K562 (cell line): ENCODE measurements at regions not wholly inside any gene's neighbourhood (a gene's known extent, or its start where the extent isn't known, plus 50 kb on each side); places are given as distances from the start of the nearest gene placed in this dataset.

ENCODE experiments used
- ATAC-seq: fragments of 200-7000 bp; cut with Tn5 transposase; 3 replicates; pipeline ENCODE4 v1.9.1; 2020; ENCODE audit warnings: moderate library complexity
- BruUV-seq: library from RNA; stranded (reverse); fragments of 400-500 nt; replicated peaks from 2 replicates; lab custom pipeline; 2021; lab: Mats Ljungman, UMichigan
- CTCF ChIA-PET: fragments of 300-600 bp; formaldehyde crosslinking; extraction: SDS; loops from one replicate; lab custom pipeline; 2021; ENCODE audit warnings: low intra/inter-chr PET ratio; lab: Yijun Ruan, JAX
- POLR2A ChIA-PET: fragments of 300-600, 350-650 bp; sonication (Branson Sonifier 250); formaldehyde crosslinking; extraction: SDS; loops from one replicate; lab custom pipeline; 2021; ENCODE audit warnings: antibody characterized with exemption, inconsistent platforms; lab: Yijun Ruan, JAX
- DNase-seq, 4 experiments: peaks; one replicate each; pipeline versions ENCODE4 v3.0.0 to v3.0.0-alpha.2; 2011 to 2018; ENCODE audit warnings: low spot score in 3 of 4, mixed read lengths in 3 of 4; ENCODE audit errors: extremely low read depth in 1 of 4
- FAIRE-seq: peaks from 2 replicates; lab custom pipeline; 2011; peaks lifted over from hg19 to GRCh38; lab: Jason Lieb, UNC
- H2AFZ ChIP-seq: 2 replicates; pipeline ENCODE4 v1.6.0; 2011; ENCODE audit warnings: low read depth, low read length, control low read depth, inconsistent platforms
- H3K27ac ChIP-seq: fragments of 200-600 bp; 3 replicates; pipeline ENCODE4 v1.8.0; 2011; ENCODE audit warnings: low read depth, mild to moderate bottlenecking, control low read depth, inconsistent platforms, low read length, moderate library complexity, mixed read lengths; ENCODE audit errors: extremely low read depth
- H3K27me3 ChIP-seq, 2 experiments: fragments of 300-600 bp in 1 of 2; 2 replicates in 1 of 2; 3 replicates in 1 of 2; pipeline versions ENCODE4 v1.6.0 to v1.8.0; 2011; ENCODE audit warnings: inconsistent platforms in 2 of 2, low read length in 2 of 2, mild to moderate bottlenecking in 1 of 2, mixed read lengths in 1 of 2, moderate library complexity in 1 of 2; ENCODE audit not compliant: control insufficient read depth in 2 of 2, insufficient read depth in 2 of 2
- H3K36me3 ChIP-seq: fragments of 300-600 bp; 3 replicates; pipeline ENCODE4 v1.8.0; 2011; ENCODE audit warnings: mild to moderate bottlenecking, low read length, inconsistent platforms; ENCODE audit not compliant: control insufficient read depth, insufficient read depth
- H3K4me1 ChIP-seq, 2 experiments: fragments of 200-600 bp in 1 of 2; replicated peaks in 1 of 2; 2 replicates in 1 of 2; 3 replicates in 1 of 2; pipeline versions ENCODE4 v1.5.1 to v1.8.0; 2011; ENCODE audit warnings: inconsistent platforms in 2 of 2, low read length in 2 of 2, mild to moderate bottlenecking in 1 of 2, mixed read lengths in 1 of 2, moderate library complexity in 1 of 2; ENCODE audit not compliant: control insufficient read depth in 2 of 2, insufficient read depth in 2 of 2
- H3K4me2 ChIP-seq: 2 replicates; pipeline ENCODE4 v1.6.1; 2011; ENCODE audit warnings: low read length, control low read depth, inconsistent platforms, mixed read lengths; ENCODE audit not compliant: insufficient read depth
- H3K4me3 ChIP-seq: fragments of 200-600 bp; sonication (generic), shearing (Covaris generic); 2 replicates; pipeline ENCODE4 v1.5.1; 2016; ENCODE audit warnings: control low read depth, inconsistent platforms
- H3K79me2 ChIP-seq: fragments of 200-600 bp; 3 replicates; pipeline ENCODE4 v1.8.0; 2011; ENCODE audit warnings: low read length, inconsistent platforms; ENCODE audit not compliant: control insufficient read depth, insufficient read depth
- H3K9ac ChIP-seq, 2 experiments: 2 replicates each; pipeline versions ENCODE4 v1.6.0 to v1.6.1; 2011; ENCODE audit warnings: low read depth in 2 of 2, low read length in 2 of 2, control low read depth in 1 of 2, inconsistent platforms in 1 of 2, mild to moderate bottlenecking in 1 of 2, mixed read lengths in 1 of 2; ENCODE audit not compliant: insufficient read depth in 1 of 2
- H3K9me1 ChIP-seq: one replicate; pipeline ENCODE4 v1.6.0; 2011; ENCODE audit warnings: inconsistent platforms, mild to moderate bottlenecking, low read length, moderate library complexity; ENCODE audit not compliant: control insufficient read depth, insufficient read depth
- H3K9me3 ChIP-seq: replicated peaks from 2 replicates; pipeline ENCODE4 v1.5.1; 2011; ENCODE audit warnings: low read depth, low read length, inconsistent platforms; ENCODE audit not compliant: control insufficient read depth, insufficient read depth
- H4K20me1 ChIP-seq: replicated peaks from 2 replicates; pipeline ENCODE4 v1.6.1; 2011; ENCODE audit warnings: low read length, inconsistent platforms, mixed read lengths; ENCODE audit not compliant: control insufficient read depth, insufficient read depth
- ETS2 ChIP-seq: IDR thresholded peaks from 2 replicates; pipeline ENCODE4 v1.6.1; 2016; ENCODE audit warnings: borderline replicate concordance, missing genetic modification characterization, mild to moderate bottlenecking, moderate library complexity, missing compliant biosample characterization; ENCODE audit not compliant: poor library complexity, severe bottlenecking
- ILK ChIP-seq: fragments of 450-650 bp; IDR thresholded peaks from 2 replicates; pipeline ENCODE4 v1.6.1; 2016; ENCODE audit warnings: missing genetic modification characterization, low read depth, mild to moderate bottlenecking, missing compliant biosample characterization, moderate library complexity, borderline replicate concordance
- KAT7 ChIP-seq: sonication (generic); formaldehyde crosslinking; IDR thresholded peaks from 2 replicates; pipeline ENCODE4 v1.8.0; 2022; ENCODE audit warnings: missing genetic modification reagents, mild to moderate bottlenecking, borderline replicate concordance
- MAFK ChIP-seq: IDR thresholded peaks from 2 replicates; pipeline ENCODE4 v1.6.1; 2011; ENCODE audit warnings: low read length, improper control_type of control experiment
- NKRF ChIP-seq: fragments of 450-650 bp; IDR thresholded peaks from 2 replicates; pipeline ENCODE4 v1.6.1; 2016; ENCODE audit warnings: borderline replicate concordance
- SAP30 ChIP-seq: fragments of 200-600 bp; sonication (generic); IDR thresholded peaks from 2 replicates; pipeline ENCODE4 v1.6.1; 2012; ENCODE audit warnings: borderline replicate concordance, low read depth, mild to moderate bottlenecking, moderate library complexity, low read length, control low read depth, inconsistent platforms; ENCODE audit not compliant: insufficient read depth, poor library complexity, severe bottlenecking
- SMAD2 ChIP-seq: fragments of 150-350 bp; IDR thresholded peaks from 2 replicates; pipeline ENCODE4 v1.6.1; 2014; ENCODE audit warnings: low read depth, mild to moderate bottlenecking, low read length
- SMAD4 ChIP-seq: fragments of 250-450 bp; sonication (Bioruptor Pico); conservative IDR thresholded peaks from 2 replicates; pipeline ENCODE4 v1.8.0; 2021; ENCODE audit warnings: inconsistent platforms, mild to moderate bottlenecking, moderate library complexity
- SMARCB1 ChIP-seq: IDR thresholded peaks from 2 replicates; pipeline ENCODE4 v1.6.1; 2011; ENCODE audit warnings: improper control_type of control experiment, low read depth; ENCODE audit not compliant: insufficient read length
- SP2 ChIP-seq: IDR thresholded peaks from 2 replicates; pipeline ENCODE4 v1.6.1; 2011; ENCODE audit warnings: mild to moderate bottlenecking, low read depth, low read length, moderate library complexity; ENCODE audit not compliant: poor library complexity, severe bottlenecking; ENCODE audit errors: extremely low read depth
- STAG1 ChIP-seq: sonication (generic); formaldehyde crosslinking; IDR thresholded peaks from 2 replicates; pipeline ENCODE4 v1.5.0; 2020; ENCODE audit warnings: missing genetic modification reagents, borderline replicate concordance
- ZNF280A ChIP-seq: fragments of 450-650 bp; IDR thresholded peaks from 2 replicates; pipeline ENCODE4 v1.6.1; 2018; ENCODE audit warnings: mild to moderate bottlenecking, low read depth; ENCODE audit not compliant: partially characterized antibody
- WGBS: fragments of 100-300 bp; shearing (Covaris generic); methylation state at CpG from one replicate; pipeline ENCODE4 v1.1.6; 2016; ENCODE audit warnings: low coverage, mixed read lengths; ENCODE audit not compliant: insufficient coverage; ENCODE audit errors: missing lambda C conversion rate; 5-methylcytosine and 5-hydroxymethylcytosine counted together
- in situ Hi-C: fragments of 300-500 bp; cut with MboI; formaldehyde crosslinking; loops from 4 replicates; pipeline ENCODE4 v1.15.0; 2018; ENCODE audit warnings: inconsistent platforms, mixed read lengths
- intact Hi-C: fragments of 100-400 bp; cut with micrococcal nuclease; formaldehyde crosslinking; loops from 2 replicates; pipeline ENCODE4 v1.14.2; 2022

GRCh38 chr7:98464558-98464940, 63.7 kb upstream of the BAIAP2L1 start:
- Histone ChIP-seq H3K27ac (no peak overlapping the region), H3K4me2 (no peak overlapping the region), H3K4me3 (no peak overlapping the region), H3K27me3 (peaks cover 11 to 35% of the 10 kb centered on the region in 2 experiments; a peak in 2 of 5 replicates), H2AFZ (no peak overlapping the region), H3K9ac (no peak overlapping the region), H3K36me3 (no peaks in the 10 kb centered on the region), H3K9me1 (no peaks in the 10 kb centered on the region), H3K79me2 (no peaks in the 10 kb centered on the region), H3K9me3 (no peaks in the 10 kb centered on the region), H4K20me1 (no peaks in the 10 kb centered on the region), H3K4me1 (no peaks in the 10 kb centered on the region)
- 6% methylated on average over 4 of the region's 4 CpGs for WGBS
- intact Hi-C loops (no loop called here), in situ Hi-C loops (no loop called here)
- ChIA-PET CTCF (no interaction called here), POLR2A (interaction anchor here (0.7 kb wide), 1 partner anchor 181 kb away, joined by 4 read pairs; no protein-coding TSS in a partner anchor)
- no TSS peak for BruUV-seq
- no peak for DNase-seq
- FAIRE-seq, result no peak
- ATAC-seq, result no peak
- no peak for TF ChIP-seq SMAD4
- TF ChIP-seq SAP30, result no peak
- TF ChIP-seq NKRF, result no peak
- no peak for TF ChIP-seq MAFK
- no peak for TF ChIP-seq ILK (tag)
- no peak for TF ChIP-seq SP2
- no peak for TF ChIP-seq STAG1 (CRISPR knock-in tag)
- no peak for TF ChIP-seq KAT7 (CRISPR knock-in tag)
- TF ChIP-seq ETS2 (tag), result no peak
- no peak for TF ChIP-seq SMARCB1
- TF ChIP-seq ZNF280A, result no peak
- no peak for TF ChIP-seq SMAD2
